ENCODE measurements at regions not wholly inside any gene's neighbourhood (a gene's known extent, or its start where the extent isn't known, plus 50 kb on each side); places are given as distances from the start of the nearest gene placed in this dataset.

DNA sequence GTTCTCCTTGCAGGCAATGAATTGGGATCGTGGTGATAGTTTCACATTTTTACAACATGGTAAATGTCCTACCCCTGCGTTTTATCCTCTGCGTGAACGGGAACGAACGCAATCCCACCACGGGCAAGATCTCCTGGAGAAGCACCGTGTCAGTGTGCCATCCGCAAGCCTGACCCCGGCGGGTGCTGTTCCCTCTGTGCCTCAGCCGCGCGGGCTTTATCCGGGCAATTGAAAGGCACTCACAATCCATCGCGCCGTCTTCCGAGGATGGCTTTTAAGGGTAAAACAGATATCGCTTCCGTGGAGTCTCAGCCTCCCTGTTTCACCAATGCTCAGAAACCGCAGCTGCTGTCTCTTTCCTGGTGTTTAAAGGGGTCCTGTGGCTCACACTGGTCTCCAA is 1387.5 kb downstream of the BRD1 start:
- H3K27me3 ChIP-seq (ENCODE audit: insufficient read depth, low read length) = no peaks in the 10 kb centered on the region; the same call in 1 of the 2 replicates
- DNase-seq (ENCODE audit: low read depth, low spot score) = no peak
- H3K4me2 ChIP-seq (ENCODE audit: low read length) = no peak overlapping the region
- H3K79me2 ChIP-seq (ENCODE audit: insufficient read depth, low read length) = no peaks in the 10 kb centered on the region
- H3K9ac ChIP-seq (ENCODE audit: low read length) = no peak overlapping the region
- H3K9me2 ChIP-seq (ENCODE audit: insufficient read depth) = no peaks in the 10 kb centered on the region
- no peak overlapping the region for H3K4me3 ChIP-seq (replicated peaks in 1 of 2; ENCODE audit: low read depth in 1 of 2, low read length in 2 of 2)
- no peaks in the 10 kb centered on the region for H3K36me3 ChIP-seq (ENCODE audit: control insufficient read depth in 1 of 2, insufficient read depth in 2 of 2, low read length in 2 of 2)
- ChIA-PET CTCF (no interaction called here), RAD21 (ENCODE audit: low non-redundant PET in 1 of 2, low total read pairs in 2 of 2, uncharacterized antibody in 2 of 2, unreplicated experiment in 2 of 2) (no interaction called here), POLR2A (no interaction called here)
- peaks cover 0 to 1% of the 10 kb centered on the region in 2 experiments; a peak in 1 of 4 replicates for H3K4me1 ChIP-seq (ENCODE audit: control insufficient read depth in 1 of 2, insufficient read depth in 2 of 2, low read length in 2 of 2)
- no peak for TF ChIP-seq POLR2A (IDR thresholded peaks at IDR 0.05; ENCODE audit: borderline replicate concordance, extremely low read depth, insufficient read depth, insufficient read length)
- no peak for TF ChIP-seq YY1 (IDR thresholded peaks at IDR 0.05; ENCODE audit: extremely low read depth, insufficient replicate concordance, low read depth, low read length)
- TF ChIP-seq SIN3A (IDR thresholded peaks at IDR 0.05; ENCODE audit: low read depth) = no peak
- TF ChIP-seq EGR1 (IDR thresholded peaks at IDR 0.05; ENCODE audit: low read depth) = no peak
- no peak overlapping the region for H3K27ac ChIP-seq (ENCODE audit: low read depth, low read length)
- no TSS peak for BruUV-seq (replicated peaks)
- intact Hi-C loops (cut with micrococcal nuclease) = no loop called here
- ATAC-seq = no peak
- H2AFZ ChIP-seq (ENCODE audit: low read depth, low read length, poor library complexity, severe bottlenecking) = no peak overlapping the region
- no peaks in the 10 kb centered on the region for H4K20me1 ChIP-seq (ENCODE audit: insufficient read depth)
- H3K9me3 ChIP-seq (ENCODE audit: control insufficient read depth in 1 of 2, insufficient read depth in 1 of 2, low read depth in 1 of 2, low read length in 2 of 2) = no peaks in the 10 kb centered on the region

DNA sequence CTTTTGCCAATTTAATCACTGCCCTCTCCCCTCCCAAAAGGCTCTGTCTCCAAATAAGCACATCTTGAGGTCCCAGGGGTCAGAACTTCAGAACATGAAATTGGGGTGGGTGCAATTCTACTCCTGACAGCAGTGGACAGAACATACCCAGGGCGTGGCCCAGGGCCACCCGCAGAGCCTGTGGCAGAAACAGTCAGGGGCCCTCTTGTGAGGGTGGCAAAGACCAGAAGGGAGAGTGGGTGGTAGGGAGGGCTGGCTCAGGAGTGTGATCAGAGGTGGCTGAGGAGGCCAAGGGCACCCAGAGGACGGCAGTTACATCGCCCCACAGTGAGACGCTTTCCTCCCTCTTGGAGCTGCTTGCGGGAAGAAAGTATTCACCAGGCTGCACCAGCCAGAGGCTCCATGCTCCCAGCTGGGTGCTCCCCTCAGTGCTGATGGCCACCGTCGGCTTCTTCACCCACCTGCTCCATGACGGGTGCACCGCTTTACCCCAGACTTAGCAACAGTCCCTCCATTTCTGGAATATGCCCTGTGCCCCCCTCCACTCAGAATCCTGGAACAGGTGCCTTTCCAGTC is 1388.0 kb downstream of the BRD1 start:
- intact Hi-C loops (cut with micrococcal nuclease) = no loop called here
- Histone ChIP-seq H3K27me3 (ENCODE audit: insufficient read depth, low read length) (no peaks in the 10 kb centered on the region; the same call in 1 of the 2 replicates), H3K36me3 (ENCODE audit: control insufficient read depth in 1 of 2, insufficient read depth in 2 of 2, low read length in 2 of 2) (no peaks in the 10 kb centered on the region), H3K9ac (ENCODE audit: low read length) (no peak overlapping the region), H3K79me2 (ENCODE audit: insufficient read depth, low read length) (no peaks in the 10 kb centered on the region), H2AFZ (ENCODE audit: low read depth, low read length, poor library complexity, severe bottlenecking) (no peak overlapping the region), H3K4me3 (replicated peaks in 1 of 2; ENCODE audit: low read depth in 1 of 2, low read length in 2 of 2) (no peak overlapping the region), H3K27ac (ENCODE audit: low read depth, low read length) (no peak overlapping the region), H3K4me1 (ENCODE audit: control insufficient read depth in 1 of 2, insufficient read depth in 2 of 2, low read length in 2 of 2) (no peaks in the 10 kb centered on the region), H3K9me2 (ENCODE audit: insufficient read depth) (no peaks in the 10 kb centered on the region), H3K9me3 (ENCODE audit: control insufficient read depth in 1 of 2, insufficient read depth in 1 of 2, low read depth in 1 of 2, low read length in 2 of 2) (no peaks in the 10 kb centered on the region), H3K4me2 (ENCODE audit: low read length) (no peak overlapping the region), H4K20me1 (ENCODE audit: insufficient read depth) (no peaks in the 10 kb centered on the region)
- ATAC-seq (no peak), DNase-seq (ENCODE audit: low read depth, low spot score) (no peak)
- ChIA-PET CTCF (no interaction called here), RAD21 (ENCODE audit: low non-redundant PET in 1 of 2, low total read pairs in 2 of 2, uncharacterized antibody in 2 of 2, unreplicated experiment in 2 of 2) (no interaction called here), POLR2A (no interaction called here)
- no TSS peak for BruUV-seq (replicated peaks)
- TF ChIP-seq TCF7L2 (IDR thresholded peaks at IDR 0.05; ENCODE audit: borderline replicate concordance, extremely low read depth, insufficient read depth, insufficient read length) = no peak
- TF ChIP-seq, protein P1, sequence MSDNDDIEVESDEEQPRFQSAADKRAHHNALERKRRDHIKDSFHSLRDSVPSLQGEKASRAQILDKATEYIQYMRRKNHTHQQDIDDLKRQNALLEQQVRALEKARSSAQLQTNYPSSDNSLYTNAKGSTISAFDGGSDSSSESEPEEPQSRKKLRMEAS (IDR thresholded peaks at IDR 0.05) = no peak
- TF ChIP-seq ELF1 (IDR thresholded peaks at IDR 0.05; ENCODE audit: borderline replicate concordance, low read depth) = no peak
- TF ChIP-seq JUND (IDR thresholded peaks at IDR 0.05) = no peak
- no peak for TF ChIP-seq EGR1 (IDR thresholded peaks at IDR 0.05; ENCODE audit: low read depth)
- TF ChIP-seq ZNF274 (IDR thresholded peaks at IDR 0.05; ENCODE audit: low read depth, low read length) = no peak
- TF ChIP-seq, protein P2, sequence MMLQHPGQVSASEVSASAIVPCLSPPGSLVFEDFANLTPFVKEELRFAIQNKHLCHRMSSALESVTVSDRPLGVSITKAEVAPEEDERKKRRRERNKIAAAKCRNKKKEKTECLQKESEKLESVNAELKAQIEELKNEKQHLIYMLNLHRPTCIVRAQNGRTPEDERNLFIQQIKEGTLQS (IDR thresholded peaks at IDR 0.05) = no peak
- no peak for TF ChIP-seq REST (IDR thresholded peaks at IDR 0.05; ENCODE audit: low read depth)
- TF ChIP-seq POLR2A (IDR thresholded peaks at IDR 0.05; ENCODE audit: borderline replicate concordance, extremely low read depth, insufficient read depth, insufficient read length) = no peak
- TF ChIP-seq EZH2phosphoT487 (IDR thresholded peaks at IDR 0.05; ENCODE audit: borderline replicate concordance) = no peak
- no peak for TF ChIP-seq YY1 (IDR thresholded peaks at IDR 0.05; ENCODE audit: extremely low read depth, insufficient replicate concordance, low read depth, low read length)
- no peak for TF ChIP-seq CTCF (IDR thresholded peaks at IDR 0.05 in 2 of 3, conservative IDR thresholded peaks at IDR 0.05 in 1 of 3; ENCODE audit: borderline replicate concordance in 1 of 3, insufficient read depth in 1 of 3, low read depth in 2 of 3, low read length in 2 of 3)
- TF ChIP-seq SIN3A (IDR thresholded peaks at IDR 0.05; ENCODE audit: low read depth) = no peak
- TF ChIP-seq SRF (IDR thresholded peaks at IDR 0.05; ENCODE audit: low read depth) = no peak
